Parathyroid adenoma (tissue), 2 donors: ENCODE measurements at regions not wholly inside any gene's neighbourhood (a gene's known extent, or its start where the extent isn't known, plus 50 kb on each side); places are given as distances from the start of the nearest gene placed in this dataset.

Experiments used
- H2AFZ ChIP-seq: fragments of 300-600 bp; sonication (generic); one replicate; pipeline ENCODE4 v1.7.0; 2017; ENCODE audit warnings: antibody characterized with exemption, mild to moderate bottlenecking
- H3K27ac ChIP-seq: fragments of 300-600 bp; sonication (generic); one replicate; pipeline ENCODE4 v1.7.0; 2017
- H3K27me3 ChIP-seq: fragments of 300-600 bp; sonication (generic); one replicate; pipeline ENCODE4 v1.7.0; 2017; ENCODE audit warnings: low read length; ENCODE audit not compliant: control insufficient read depth, insufficient read depth
- H3K36me3 ChIP-seq: fragments of 300-600 bp; sonication (generic); one replicate; pipeline ENCODE4 v1.7.0; 2017; ENCODE audit warnings: low read length; ENCODE audit not compliant: control insufficient read depth, insufficient read depth
- H3K4me1 ChIP-seq: fragments of 300-600 bp; sonication (generic); one replicate; pipeline ENCODE4 v1.7.0; 2017; ENCODE audit warnings: control low read depth
- H3K4me2 ChIP-seq: fragments of 300-600 bp; sonication (generic); one replicate; pipeline ENCODE4 v1.7.0; 2017; ENCODE audit warnings: low read length
- H3K4me3 ChIP-seq: fragments of 300-600 bp; sonication (generic); one replicate; pipeline ENCODE4 v1.7.0; 2017; ENCODE audit warnings: low read depth, low read length
- H3K79me2 ChIP-seq: fragments of 300-600 bp; sonication (generic); one replicate; pipeline ENCODE4 v1.7.0; 2017; ENCODE audit warnings: control low read depth
- H3K9ac ChIP-seq: fragments of 300-600 bp; sonication (generic); one replicate; pipeline ENCODE4 v1.7.0; 2017; ENCODE audit warnings: mild to moderate bottlenecking
- H3K9me3 ChIP-seq: fragments of 300-600 bp; sonication (generic); one replicate; pipeline ENCODE4 v1.7.0; 2017; ENCODE audit warnings: low read length; ENCODE audit not compliant: control insufficient read depth
- CTCF ChIP-seq: fragments of 300-600 bp; sonication (generic); IDR thresholded peaks from one replicate; pipeline ENCODE4 v1.7.0; 2017; ENCODE audit warnings: antibody characterized with exemption, mild to moderate bottlenecking
- donor health status: primary hyperparathyroidism.

- H3K4me1 ChIP-seq, result no peaks in the 10 kb centered on the region
- no peak overlapping the region for H3K4me2 ChIP-seq
- H2AFZ ChIP-seq, result no peak overlapping the region
- no peak overlapping the region for H3K27ac ChIP-seq
- no peak overlapping the region for H3K9ac ChIP-seq
- no peaks in the 10 kb centered on the region for H3K36me3 ChIP-seq
- H3K9me3 ChIP-seq, result no peaks in the 10 kb centered on the region
- no peak overlapping the region for H3K4me3 ChIP-seq
- no peaks in the 10 kb centered on the region for H3K27me3 ChIP-seq
- no peak for TF ChIP-seq CTCF
- H3K79me2 ChIP-seq, result no peaks in the 10 kb centered on the region
Measured at GRCh38 chr13:50438351-50438750, 405.1 kb downstream of the DLEU7 start.

GRCh38 chr13:50441130-50441529 is 402.4 kb downstream of the DLEU7 start:
- H3K27ac ChIP-seq, result no peak overlapping the region
- no peaks in the 10 kb centered on the region for H3K4me1 ChIP-seq
- no peak overlapping the region for H2AFZ ChIP-seq
- H3K79me2 ChIP-seq, result no peaks in the 10 kb centered on the region
- TF ChIP-seq CTCF, result no peak
- H3K9me3 ChIP-seq, result no peaks in the 10 kb centered on the region
- H3K27me3 ChIP-seq, result no peaks in the 10 kb centered on the region
- H3K36me3 ChIP-seq, result no peaks in the 10 kb centered on the region
- H3K4me3 ChIP-seq, result no peak overlapping the region
- H3K9ac ChIP-seq, result no peak overlapping the region
- no peak overlapping the region for H3K4me2 ChIP-seq

GRCh38 chr13:50444726-50445125 is 398.8 kb downstream of the DLEU7 start:
- no peak overlapping the region for H3K4me3 ChIP-seq
- H3K9me3 ChIP-seq, result no peaks in the 10 kb centered on the region
- no peaks in the 10 kb centered on the region for H3K79me2 ChIP-seq
- H3K27me3 ChIP-seq, result no peaks in the 10 kb centered on the region
- no peaks in the 10 kb centered on the region for H3K36me3 ChIP-seq
- no peaks in the 10 kb centered on the region for H3K4me1 ChIP-seq
- no peak for TF ChIP-seq CTCF
- H2AFZ ChIP-seq, result no peak overlapping the region
- no peak overlapping the region for H3K27ac ChIP-seq
- no peak overlapping the region for H3K9ac ChIP-seq
- H3K4me2 ChIP-seq, result no peak overlapping the region

GRCh38 chr13:50446611-50447010 is 396.9 kb downstream of the DLEU7 start:
- Histone ChIP-seq H3K9me3 (no peaks in the 10 kb centered on the region), H3K9ac (no peak overlapping the region), H3K4me2 (no peak overlapping the region)

More at GRCh38 chr13:50446611-50447010, 396.9 kb downstream of the DLEU7 start:
- TF ChIP-seq CTCF, result no peak
- no peaks in the 10 kb centered on the region for H3K4me1 ChIP-seq
- H3K79me2 ChIP-seq, result no peaks in the 10 kb centered on the region
- no peaks in the 10 kb centered on the region for H3K36me3 ChIP-seq
- no peak overlapping the region for H2AFZ ChIP-seq
- H3K27me3 ChIP-seq, result no peaks in the 10 kb centered on the region
- no peak overlapping the region for H3K27ac ChIP-seq
- no peak overlapping the region for H3K4me3 ChIP-seq
